ENCODE measurements at regions not wholly inside any gene's neighbourhood (a gene's known extent, or its start where the extent isn't known, plus 50 kb on each side); places are given as distances from the start of the nearest gene placed in this dataset.

GRCh38 chr9:80052830-80053229 lies 481.1 kb downstream of the TLE4 start:
- Histone ChIP-seq H3T11ph (ENCODE audit: low read length) (no peak overlapping the region), H2AK5ac (ENCODE audit: insufficient read length, low read length) (no peak overlapping the region), H4K20me1 (ENCODE audit: control insufficient read depth, insufficient read depth, insufficient read length) (no peaks in the 10 kb centered on the region), H2BK20ac (ENCODE audit: low read depth, low read length, poor library complexity, severe bottlenecking) (no peak overlapping the region), H3K4ac (ENCODE audit: low read depth, low read length) (no peak overlapping the region), H3K14ac (ENCODE audit: insufficient read depth, low read length) (no peak overlapping the region), H3K9me3 (ENCODE audit: control insufficient read depth, low read depth, low read length) (no peaks in the 10 kb centered on the region), H3K56ac (ENCODE audit: insufficient read length, low read depth, low read length) (no peak overlapping the region), H3K79me2 (ENCODE audit: insufficient read depth, low read length) (no peaks in the 10 kb centered on the region), H2BK15ac (ENCODE audit: low read depth, low read length) (no peak overlapping the region), H2BK120ac (ENCODE audit: low read depth, low read length, poor library complexity, severe bottlenecking) (no peak overlapping the region), H4K5ac (ENCODE audit: insufficient read length, low read depth, low read length) (no peak overlapping the region), H3K23me2 (ENCODE audit: insufficient read length, low read depth, low read length, poor library complexity, severe bottlenecking) (no peaks in the 10 kb centered on the region), H4K91ac (ENCODE audit: insufficient read length, low read depth, low read length) (no peak overlapping the region), H3K9ac (ENCODE audit: extremely low read depth, insufficient read length, low read length) (no peak overlapping the region), H2BK5ac (ENCODE audit: insufficient read length, low read length) (no peak overlapping the region), H3K79me1 (ENCODE audit: insufficient read depth, low read depth, low read length, poor library complexity, severe bottlenecking) (no peaks in the 10 kb centered on the region), H3K18ac (ENCODE audit: insufficient read length, low read depth, low read length) (no peak overlapping the region), H2BK12ac (ENCODE audit: insufficient read length, low read depth, low read length) (no peak overlapping the region), H3K4me2 (ENCODE audit: insufficient read depth, insufficient read length, low read length) (no peak overlapping the region), H3K4me1 (ENCODE audit: insufficient read depth, low read length) (peaks cover 2% of the 10 kb centered on the region; the same call in 1 of the 2 replicates), H3K27me3 (ENCODE audit: insufficient read depth, low read length) (no peaks in the 10 kb centered on the region), H4K8ac (replicated peaks; ENCODE audit: insufficient read length, low read depth, low read length) (no peak overlapping the region), H3K27ac (ENCODE audit: insufficient read length, low read depth, low read length) (no peak overlapping the region), H2AFZ (ENCODE audit: low read length) (no peak overlapping the region), H3K23ac (ENCODE audit: insufficient read length, low read depth, low read length) (no peak overlapping the region)
- peaks cover 6 to 22% (median 7%) of the 10 kb centered on the region in 3 experiments for H3K36me3 Mint-ChIP-seq (ENCODE audit: insufficient read depth in 1 of 3, low read depth in 3 of 3)
- no peak overlapping the region for H3K4me3 Mint-ChIP-seq
- no peak overlapping the region for H3K27ac Mint-ChIP-seq
- H3K4me1 Mint-ChIP-seq, result peaks cover 17 to 19% of the 10 kb centered on the region in 2 experiments
- peaks cover 17 to 21% of the 10 kb centered on the region in 2 experiments for H3K9me3 Mint-ChIP-seq
- DNase-seq, result no peak
- no peak for TF ChIP-seq CTCF (conservative IDR thresholded peaks at IDR 0.05)
- no peaks in the 10 kb centered on the region for H3K27me3 Mint-ChIP-seq (ENCODE audit: low read depth)
- WGBS (ENCODE audit: extremely low coverage, insufficient read length, low lambda C conversion rate), result no CpG with 5 or more reads among the region's 1 CpG

Measured in H9 (cell line).